SK-N-SH treated with all-trans-retinoic acid at 6 μM for 48 hours (cell line): ENCODE measurements at regions not wholly inside any gene's neighbourhood (a gene's known extent, or its start where the extent isn't known, plus 50 kb on each side); places are given as distances from the start of the nearest gene placed in this dataset.

Experiments used
- ATAC-seq: fragments of 200-7000 bp; cut with Tn5 transposase; 3 replicates; pipeline ENCODE4 v1.9.1; 2020; ENCODE audit warnings: mild to moderate bottlenecking, moderate library complexity
- ARNTL ChIP-seq: fragments of 450-650 bp; formaldehyde crosslinking; IDR thresholded peaks from 2 replicates; pipeline ENCODE4 v1.5.0; 2020; ENCODE audit warnings: low read depth, mild to moderate bottlenecking, moderate library complexity, borderline replicate concordance
- BACH2 ChIP-seq: fragments of 250-450 bp; sonication (Bioruptor Pico); IDR thresholded peaks from 2 replicates; pipeline ENCODE4 v1.9.0; 2021; ENCODE audit warnings: mild to moderate bottlenecking, borderline replicate concordance
- CSDC2 ChIP-seq: fragments of 250-450 bp; sonication (Bioruptor Pico); IDR thresholded peaks from 2 replicates; pipeline ENCODE4 v1.5.0; 2020; ENCODE audit warnings: mild to moderate bottlenecking, moderate library complexity
- ESRRG ChIP-seq: fragments of 250-450 bp; sonication (Bioruptor Pico); IDR thresholded peaks from 2 replicates; pipeline ENCODE4 v1.6.1; 2021; ENCODE audit warnings: mild to moderate bottlenecking
- ISL1 ChIP-seq: fragments of 250-450 bp; sonication (Bioruptor Pico); IDR thresholded peaks from 2 replicates; pipeline ENCODE4 v2.1.2; 2022; ENCODE audit warnings: mild to moderate bottlenecking, moderate library complexity
- OSR1 ChIP-seq: fragments of 250-450 bp; sonication (Bioruptor Pico); IDR thresholded peaks from 2 replicates; pipeline ENCODE4 v1.8.0; 2022; ENCODE audit warnings: moderate library complexity, mild to moderate bottlenecking, inconsistent platforms
- PATZ1 ChIP-seq: fragments of 250-450 bp; sonication (Bioruptor Pico); IDR thresholded peaks from 2 replicates; pipeline ENCODE4 v1.8.0; 2020; ENCODE audit warnings: mild to moderate bottlenecking, moderate library complexity, borderline replicate concordance
- PPARA ChIP-seq: fragments of 250-450 bp; sonication (Bioruptor Pico); IDR thresholded peaks from 2 replicates; pipeline ENCODE4 v1.5.0; 2020; ENCODE audit warnings: mild to moderate bottlenecking, borderline replicate concordance
- RARB ChIP-seq: fragments of 250-450 bp; sonication (Bioruptor Pico); IDR thresholded peaks from 2 replicates; pipeline ENCODE4 v1.8.0; 2021; ENCODE audit warnings: mild to moderate bottlenecking, moderate library complexity
- SNAI2 ChIP-seq: fragments of 250-450 bp; sonication (Bioruptor Pico); IDR thresholded peaks from 2 replicates; pipeline ENCODE4 v1.5.0; 2020; ENCODE audit warnings: mild to moderate bottlenecking, moderate library complexity
- TCF4 ChIP-seq: fragments of 250-450 bp; sonication (Bioruptor Pico); IDR thresholded peaks from 2 replicates; pipeline ENCODE4 v1.8.0; 2021; ENCODE audit warnings: mild to moderate bottlenecking, moderate library complexity, borderline replicate concordance
- TOX ChIP-seq: fragments of 250-450 bp; sonication (Bioruptor Pico); IDR thresholded peaks from 2 replicates; pipeline ENCODE4 v1.8.0; 2021; ENCODE audit warnings: mild to moderate bottlenecking, moderate library complexity, borderline replicate concordance
- TSHZ2 ChIP-seq: fragments of 250-450 bp; sonication (Bioruptor Pico); IDR thresholded peaks from 2 replicates; pipeline ENCODE4 v1.5.0; 2020; ENCODE audit warnings: mild to moderate bottlenecking, moderate library complexity
- ZC3H10 ChIP-seq: fragments of 250-450 bp; sonication (Bioruptor Pico); IDR thresholded peaks from 2 replicates; pipeline ENCODE4 v1.5.1; 2021; ENCODE audit warnings: mild to moderate bottlenecking, moderate library complexity
- ZNF565 ChIP-seq: fragments of 450-650 bp; formaldehyde crosslinking; conservative IDR thresholded peaks from 2 replicates; pipeline ENCODE4 v1.5.0; 2020; ENCODE audit warnings: low read depth, mild to moderate bottlenecking, moderate library complexity
- ZNF70 ChIP-seq: fragments of 450-650 bp; formaldehyde crosslinking; IDR thresholded peaks from 2 replicates; pipeline ENCODE4 v1.5.0; 2020; ENCODE audit warnings: mild to moderate bottlenecking, moderate library complexity
- ZNF8 ChIP-seq: fragments of 450-650 bp; formaldehyde crosslinking; IDR thresholded peaks from 2 replicates; pipeline ENCODE4 v1.5.0; 2020; ENCODE audit warnings: mild to moderate bottlenecking, moderate library complexity
- TF ChIP-seq, protein P1 (sequence below): fragments of 250-450 bp; sonication (Bioruptor Pico); IDR thresholded peaks from 2 replicates; pipeline ENCODE4 v1.5.1; 2020; ENCODE audit warnings: low read depth, mild to moderate bottlenecking, moderate library complexity
- TF ChIP-seq, protein P2 (sequence below): fragments of 250-450 bp; sonication (Bioruptor Pico); IDR thresholded peaks from 2 replicates; pipeline ENCODE4 v1.8.0; 2021; ENCODE audit warnings: low read depth, mild to moderate bottlenecking, moderate library complexity, borderline replicate concordance
- TF ChIP-seq, protein P3 (sequence below): fragments of 250-450 bp; sonication (Bioruptor Pico); IDR thresholded peaks from 2 replicates; pipeline ENCODE4 v1.5.1; 2021; ENCODE audit warnings: mild to moderate bottlenecking, moderate library complexity

- no peak for ATAC-seq
- TF ChIP-seq, protein P1, sequence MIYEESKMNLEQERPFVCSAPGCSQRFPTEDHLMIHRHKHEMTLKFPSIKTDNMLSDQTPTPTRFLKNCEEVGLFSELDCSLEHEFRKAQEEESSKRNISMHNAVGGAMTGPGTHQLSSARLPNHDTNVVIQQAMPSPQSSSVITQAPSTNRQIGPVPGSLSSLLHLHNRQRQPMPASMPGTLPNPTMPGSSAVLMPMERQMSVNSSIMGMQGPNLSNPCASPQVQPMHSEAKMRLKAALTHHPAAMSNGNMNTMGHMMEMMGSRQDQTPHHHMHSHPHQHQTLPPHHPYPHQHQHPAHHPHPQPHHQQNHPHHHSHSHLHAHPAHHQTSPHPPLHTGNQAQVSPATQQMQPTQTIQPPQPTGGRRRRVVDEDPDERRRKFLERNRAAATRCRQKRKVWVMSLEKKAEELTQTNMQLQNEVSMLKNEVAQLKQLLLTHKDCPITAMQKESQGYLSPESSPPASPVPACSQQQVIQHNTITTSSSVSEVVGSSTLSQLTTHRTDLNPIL (CRISPR knock-in tag), result no peak
Observed at GRCh38 chr7:96901822-96902445, 103.4 kb upstream of the DLX6 start.

DNA sequence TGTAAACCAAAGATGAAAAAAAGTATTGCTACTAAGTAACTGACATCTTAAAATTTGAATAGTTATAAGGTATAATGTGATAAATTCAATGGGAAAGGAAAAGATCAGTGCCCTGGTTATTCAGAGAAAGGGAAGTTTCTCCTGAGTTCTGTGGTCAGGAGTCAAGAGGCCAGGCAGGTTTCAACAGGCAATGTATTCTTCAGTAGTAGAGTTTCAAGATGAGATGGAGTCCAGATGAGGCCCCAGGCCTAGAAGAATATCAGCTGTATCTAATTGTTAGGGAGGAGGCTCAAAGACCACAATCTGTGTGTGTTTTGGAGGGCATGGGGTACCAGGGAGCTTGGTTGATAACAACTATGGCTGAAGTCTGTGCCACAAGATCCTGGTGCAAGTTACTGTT, 101.4 kb upstream of the DLX6 start:
- TF ChIP-seq ZNF565, result no peak
- no peak for ATAC-seq

DNA sequence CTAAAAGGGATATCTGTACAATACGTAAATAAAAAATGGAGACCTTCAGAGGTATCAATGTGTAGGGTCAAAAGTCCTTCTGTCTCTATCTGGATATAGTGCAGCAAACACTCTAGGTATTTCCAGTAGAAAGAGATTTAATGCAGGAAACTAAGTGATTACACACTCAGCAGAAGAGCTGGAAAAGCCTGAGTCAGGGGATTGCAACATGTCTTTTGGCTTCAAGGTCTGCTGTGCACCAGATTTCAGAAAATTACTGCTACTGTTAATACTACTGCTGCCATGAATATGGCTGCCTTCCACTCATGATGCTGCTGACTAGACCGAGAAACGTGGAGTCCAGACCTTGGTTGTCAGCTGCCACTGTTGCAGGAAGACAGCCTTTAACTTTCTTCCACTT, 94.9 kb upstream of the DLX6 start:
- no peak for ATAC-seq
- no peak for TF ChIP-seq ESRRG
- TF ChIP-seq RARB (CRISPR knock-in tag), result no peak
- no peak for TF ChIP-seq SNAI2 (CRISPR knock-in tag)
- no peak for TF ChIP-seq TSHZ2
- no peak for TF ChIP-seq BACH2 (CRISPR knock-in tag)
- TF ChIP-seq ZNF70 (CRISPR knock-in tag), result no peak
- no peak for TF ChIP-seq ZC3H10
- no peak for TF ChIP-seq TOX (CRISPR knock-in tag)
- TF ChIP-seq CSDC2, result no peak
- TF ChIP-seq, protein P1 (CRISPR knock-in tag), result no peak
- TF ChIP-seq PATZ1 (CRISPR knock-in tag), result no peak
- no peak for TF ChIP-seq ARNTL (CRISPR knock-in tag)
- TF ChIP-seq, protein P2, sequence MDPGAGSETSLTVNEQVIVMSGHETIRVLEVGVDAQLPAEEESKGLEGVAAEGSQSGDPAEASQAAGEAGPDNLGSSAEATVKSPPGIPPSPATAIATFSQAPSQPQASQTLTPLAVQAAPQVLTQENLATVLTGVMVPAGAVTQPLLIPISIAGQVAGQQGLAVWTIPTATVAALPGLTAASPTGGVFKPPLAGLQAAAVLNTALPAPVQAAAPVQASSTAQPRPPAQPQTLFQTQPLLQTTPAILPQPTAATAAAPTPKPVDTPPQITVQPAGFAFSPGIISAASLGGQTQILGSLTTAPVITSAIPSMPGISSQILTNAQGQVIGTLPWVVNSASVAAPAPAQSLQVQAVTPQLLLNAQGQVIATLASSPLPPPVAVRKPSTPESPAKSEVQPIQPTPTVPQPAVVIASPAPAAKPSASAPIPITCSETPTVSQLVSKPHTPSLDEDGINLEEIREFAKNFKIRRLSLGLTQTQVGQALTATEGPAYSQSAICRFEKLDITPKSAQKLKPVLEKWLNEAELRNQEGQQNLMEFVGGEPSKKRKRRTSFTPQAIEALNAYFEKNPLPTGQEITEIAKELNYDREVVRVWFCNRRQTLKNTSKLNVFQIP (CRISPR knock-in tag), result no peak
- TF ChIP-seq PPARA (CRISPR knock-in tag), result no peak
- no peak for TF ChIP-seq OSR1
- TF ChIP-seq, protein P3, sequence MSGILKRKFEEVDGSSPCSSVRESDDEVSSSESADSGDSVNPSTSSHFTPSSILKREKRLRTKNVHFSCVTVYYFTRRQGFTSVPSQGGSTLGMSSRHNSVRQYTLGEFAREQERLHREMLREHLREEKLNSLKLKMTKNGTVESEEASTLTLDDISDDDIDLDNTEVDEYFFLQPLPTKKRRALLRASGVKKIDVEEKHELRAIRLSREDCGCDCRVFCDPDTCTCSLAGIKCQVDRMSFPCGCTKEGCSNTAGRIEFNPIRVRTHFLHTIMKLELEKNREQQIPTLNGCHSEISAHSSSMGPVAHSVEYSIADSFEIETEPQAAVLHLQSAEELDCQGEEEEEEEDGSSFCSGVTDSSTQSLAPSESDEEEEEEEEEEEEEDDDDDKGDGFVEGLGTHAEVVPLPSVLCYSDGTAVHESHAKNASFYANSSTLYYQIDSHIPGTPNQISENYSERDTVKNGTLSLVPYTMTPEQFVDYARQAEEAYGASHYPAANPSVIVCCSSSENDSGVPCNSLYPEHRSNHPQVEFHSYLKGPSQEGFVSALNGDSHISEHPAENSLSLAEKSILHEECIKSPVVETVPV (CRISPR knock-in tag), result no peak
- no peak for TF ChIP-seq TCF4
- no peak for TF ChIP-seq ZNF8

- no peak for ATAC-seq
- TF ChIP-seq ESRRG, result no peak
- no peak for TF ChIP-seq PATZ1 (CRISPR knock-in tag)
- TF ChIP-seq CSDC2, result no peak
- no peak for TF ChIP-seq ZC3H10
- no peak for TF ChIP-seq ISL1 (CRISPR knock-in tag)
- no peak for TF ChIP-seq ZNF565
- TF ChIP-seq, protein P1 (CRISPR knock-in tag), result no peak
Observed at GRCh38 chr7:96915029-96915428, 90.3 kb upstream of the DLX6 start.
